OCI-LY3 (cell line): ENCODE measurements at regions not wholly inside any gene's neighbourhood (a gene's known extent, or its start where the extent isn't known, plus 50 kb on each side); places are given as distances from the start of the nearest gene placed in this dataset.

Experiments
- H2AFZ ChIP-seq: fragments of 200-600, 300-600 bp; shearing (Covaris generic); 2 replicates; pipeline ENCODE4 v1.6.0; 2014; ENCODE audit warnings: antibody characterized with exemption, low read depth, low read length
- H3K27ac ChIP-seq: fragments of 200-600, 300-600 bp; sonication (generic); 2 replicates; pipeline ENCODE4 v1.5.1; 2014; ENCODE audit warnings: mild to moderate bottlenecking, low read length, moderate library complexity, mixed read lengths
- H3K27me3 ChIP-seq: fragments of 200-600, 300-600 bp; sonication (generic); 2 replicates; pipeline ENCODE4 v1.6.1; 2014; ENCODE audit warnings: low read depth, low read length, mixed read lengths
- H3K36me3 ChIP-seq: fragments of 200-600, 300-600 bp; sonication (generic); replicated peaks from 2 replicates; pipeline ENCODE3; 2014; ENCODE audit warnings: low read depth, low read length, mixed read lengths
- H3K4me1 ChIP-seq: fragments of 300-600, 200-600 bp; sonication (generic); 2 replicates; pipeline ENCODE4 v1.6.1; 2014; ENCODE audit warnings: low read length, mixed read lengths
- H3K4me2 ChIP-seq: fragments of 200-600, 300-600 bp; sonication (generic); 2 replicates; pipeline ENCODE4 v1.6.1; 2014; ENCODE audit warnings: low read length, mixed read lengths
- H3K4me3 ChIP-seq: fragments of 300-600, 200-600 bp; sonication (generic); 2 replicates; pipeline ENCODE4 v1.5.1; 2014; ENCODE audit warnings: antibody characterized with exemption, mild to moderate bottlenecking, low read length, moderate library complexity
- H3K79me2 ChIP-seq: fragments of 300-600, 200-600 bp; shearing (Covaris generic); 2 replicates; pipeline ENCODE4 v1.6.1; 2014; ENCODE audit warnings: mild to moderate bottlenecking, low read length, mixed read lengths
- H3K9ac ChIP-seq: fragments of 300-600, 200-600 bp; shearing (Covaris generic); 2 replicates; pipeline ENCODE4 v1.6.0; 2014; ENCODE audit warnings: mild to moderate bottlenecking, low read length, moderate library complexity
- H3K9me3 ChIP-seq: fragments of 200-600, 300-600 bp; shearing (Covaris generic); 2 replicates; pipeline ENCODE4 v1.6.1; 2014; ENCODE audit warnings: low read length, mixed read lengths; ENCODE audit not compliant: insufficient read depth
- H4K20me1 ChIP-seq: fragments of 200-600, 300-600 bp; sonication (generic); 2 replicates; pipeline ENCODE4 v1.6.1; 2016; ENCODE audit warnings: low read length, mixed read lengths; ENCODE audit not compliant: insufficient read depth
- EZH2phosphoT487 ChIP-seq: fragments of 200-600 bp; shearing (Covaris generic); IDR thresholded peaks from 2 replicates; pipeline ENCODE4 v1.6.1; 2018; ENCODE audit warnings: antibody characterized with exemption, mixed run types, low read depth
- TF ChIP-seq, protein P1 (sequence below): fragments of 200-600, 300-600 bp; sonication (generic); IDR thresholded peaks from 2 replicates; pipeline ENCODE4 v1.5.1; 2014; ENCODE audit warnings: antibody characterized with exemption, low read length, low read depth

DNA sequence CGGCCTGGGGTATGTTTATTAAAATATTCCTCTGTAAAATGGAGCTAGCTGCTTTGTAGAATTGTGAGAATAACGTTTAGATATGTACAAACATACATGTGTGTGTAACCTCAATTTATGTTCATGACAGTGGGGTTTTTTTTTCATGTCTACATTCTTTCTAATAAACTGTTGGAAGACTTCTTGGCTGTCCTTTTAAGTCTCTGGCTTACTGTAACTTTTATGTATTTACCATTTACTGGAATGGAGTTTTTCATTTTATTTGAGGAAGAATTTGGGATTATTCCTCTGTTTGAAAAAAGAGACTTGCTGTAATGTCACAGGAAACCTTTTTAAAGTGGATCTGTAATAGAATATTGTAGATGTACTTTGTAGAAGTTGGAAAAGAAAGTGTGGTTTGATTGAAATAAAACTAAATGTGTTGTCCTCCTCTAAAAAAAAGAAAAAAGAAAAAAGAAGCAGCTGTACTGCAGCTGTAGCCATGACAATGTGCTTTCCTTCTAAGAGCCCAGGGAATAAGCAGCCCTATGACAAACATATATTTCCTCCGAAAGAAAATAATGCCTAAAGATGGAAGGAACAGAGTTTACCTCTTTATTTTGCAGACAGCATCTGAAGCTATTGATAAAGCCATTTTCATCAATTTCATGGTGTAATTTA is 71.2 kb upstream of the FREM1 start:
- Histone ChIP-seq H2AFZ (no peak overlapping the region), H4K20me1 (no peaks in the 10 kb centered on the region), H3K4me1 (no peaks in the 10 kb centered on the region), H3K27me3 (peaks cover 3% of the 10 kb centered on the region; the same call in 1 of the 2 replicates), H3K79me2 (no peaks in the 10 kb centered on the region), H3K36me3 (no peaks in the 10 kb centered on the region), H3K9me3 (no peaks in the 10 kb centered on the region), H3K4me3 (no peak overlapping the region), H3K27ac (no peak overlapping the region), H3K9ac (no peak overlapping the region), H3K4me2 (no peak overlapping the region)
- TF ChIP-seq, protein P1, sequence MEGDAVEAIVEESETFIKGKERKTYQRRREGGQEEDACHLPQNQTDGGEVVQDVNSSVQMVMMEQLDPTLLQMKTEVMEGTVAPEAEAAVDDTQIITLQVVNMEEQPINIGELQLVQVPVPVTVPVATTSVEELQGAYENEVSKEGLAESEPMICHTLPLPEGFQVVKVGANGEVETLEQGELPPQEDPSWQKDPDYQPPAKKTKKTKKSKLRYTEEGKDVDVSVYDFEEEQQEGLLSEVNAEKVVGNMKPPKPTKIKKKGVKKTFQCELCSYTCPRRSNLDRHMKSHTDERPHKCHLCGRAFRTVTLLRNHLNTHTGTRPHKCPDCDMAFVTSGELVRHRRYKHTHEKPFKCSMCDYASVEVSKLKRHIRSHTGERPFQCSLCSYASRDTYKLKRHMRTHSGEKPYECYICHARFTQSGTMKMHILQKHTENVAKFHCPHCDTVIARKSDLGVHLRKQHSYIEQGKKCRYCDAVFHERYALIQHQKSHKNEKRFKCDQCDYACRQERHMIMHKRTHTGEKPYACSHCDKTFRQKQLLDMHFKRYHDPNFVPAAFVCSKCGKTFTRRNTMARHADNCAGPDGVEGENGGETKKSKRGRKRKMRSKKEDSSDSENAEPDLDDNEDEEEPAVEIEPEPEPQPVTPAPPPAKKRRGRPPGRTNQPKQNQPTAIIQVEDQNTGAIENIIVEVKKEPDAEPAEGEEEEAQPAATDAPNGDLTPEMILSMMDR = no peak
- no peak for TF ChIP-seq EZH2phosphoT487

DNA sequence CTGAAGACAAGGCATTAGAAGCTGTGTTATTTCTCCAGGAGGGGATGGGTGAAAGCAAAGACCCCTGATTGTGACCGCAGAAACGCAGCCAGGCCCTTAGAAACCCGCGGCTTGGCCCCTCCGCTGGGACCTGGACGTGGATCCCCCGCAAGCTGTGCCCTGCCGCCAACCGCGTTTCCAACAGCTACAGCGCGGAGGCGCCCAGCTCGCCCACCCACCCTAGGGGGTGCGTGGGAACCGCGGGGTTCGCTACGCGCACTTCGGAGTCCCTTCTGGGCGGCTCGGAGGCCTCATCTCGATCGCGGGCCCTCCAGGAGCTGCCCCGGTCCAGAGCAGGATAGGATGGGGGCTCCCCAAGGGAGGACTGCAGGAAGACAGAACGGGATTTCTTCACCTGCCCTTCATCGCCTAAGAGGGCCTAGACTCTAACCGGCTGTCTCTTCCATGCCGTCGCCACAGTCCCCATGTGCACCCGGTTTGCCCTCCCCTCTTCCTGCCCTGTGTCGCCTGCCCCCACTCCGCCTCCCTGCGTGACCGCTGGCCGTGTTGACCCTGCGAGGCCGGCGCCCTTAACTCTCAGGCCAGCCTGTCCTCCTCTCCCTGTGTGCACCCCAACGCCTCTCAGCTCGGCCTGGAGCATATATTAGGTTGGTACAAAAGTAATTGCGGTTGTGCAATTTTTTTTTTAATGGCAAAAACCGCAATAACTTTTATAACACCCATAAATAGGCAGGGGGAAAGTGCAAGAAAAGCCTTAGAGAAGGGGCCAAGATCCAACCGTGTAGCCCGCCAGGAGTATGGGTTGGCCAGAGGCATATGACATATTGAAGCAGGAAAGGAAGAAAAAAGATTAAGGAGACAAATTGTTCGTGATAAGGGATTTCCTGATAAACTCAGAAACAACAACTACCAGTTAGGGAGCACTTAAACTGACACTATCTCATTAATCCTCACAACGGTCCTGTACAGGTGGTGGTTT is 68.1 kb upstream of the FREM1 start:
- no peak for TF ChIP-seq EZH2phosphoT487
- TF ChIP-seq, protein P1 = no peak
- no peaks in the 10 kb centered on the region for H3K79me2 ChIP-seq
- H3K9ac ChIP-seq = no peak overlapping the region
- no peak overlapping the region for H2AFZ ChIP-seq
- H3K4me2 ChIP-seq = no peak overlapping the region
- H3K4me1 ChIP-seq = no peaks in the 10 kb centered on the region
- no peak overlapping the region for H3K4me3 ChIP-seq
- no peak overlapping the region for H3K27ac ChIP-seq
- no peaks in the 10 kb centered on the region for H3K36me3 ChIP-seq
- H4K20me1 ChIP-seq = no peaks in the 10 kb centered on the region
- no peaks in the 10 kb centered on the region for H3K9me3 ChIP-seq
- H3K27me3 ChIP-seq = peaks cover 3% of the 10 kb centered on the region; the same call in 1 of the 2 replicates

DNA sequence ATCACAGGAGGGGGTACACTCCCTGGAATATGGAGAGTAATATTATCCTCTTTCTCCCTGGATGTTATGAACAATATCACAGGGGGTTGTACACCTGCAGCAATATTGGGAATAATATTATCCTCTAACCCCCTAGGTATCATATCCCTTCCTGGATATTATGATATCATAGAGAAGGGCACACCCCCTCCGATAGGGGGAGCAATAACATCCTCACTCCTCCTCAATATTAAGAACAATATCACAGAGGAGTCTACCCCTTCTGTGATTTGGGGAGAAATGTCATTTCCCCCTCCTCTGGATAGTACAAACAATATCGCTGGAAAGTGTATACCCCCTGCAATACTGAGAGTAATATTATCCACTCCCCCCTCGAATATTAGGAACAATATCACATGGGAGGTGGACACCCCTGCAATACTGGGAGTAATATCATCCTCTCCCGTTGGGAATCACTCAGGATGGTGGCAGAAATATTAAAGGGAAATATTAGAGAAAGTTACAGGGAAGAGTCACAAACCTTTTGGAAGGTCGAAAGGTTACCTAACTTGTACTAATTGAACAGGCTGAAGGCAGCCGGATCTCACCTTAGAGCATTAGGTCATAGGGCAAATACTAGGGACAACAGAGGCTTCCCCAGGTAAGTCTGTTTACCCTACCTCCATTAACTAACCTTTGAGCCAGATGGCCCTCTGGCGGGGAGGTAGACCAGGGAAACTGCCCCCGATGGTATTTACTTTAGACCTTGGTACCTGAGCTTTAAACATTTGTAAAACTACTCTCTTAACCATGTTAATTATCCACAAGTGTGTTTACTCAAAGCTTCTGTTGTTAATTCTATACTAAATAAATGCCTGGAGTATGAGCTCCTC is 57.5 kb upstream of the FREM1 start:
- TF ChIP-seq, protein P1 = no peak
- TF ChIP-seq EZH2phosphoT487 = no peak
- H3K79me2 ChIP-seq = no peaks in the 10 kb centered on the region
- H3K9ac ChIP-seq = no peak overlapping the region
- H3K4me2 ChIP-seq = no peak overlapping the region
- no peaks in the 10 kb centered on the region for H3K4me1 ChIP-seq
- H3K27ac ChIP-seq = no peak overlapping the region
- H3K4me3 ChIP-seq = no peak overlapping the region
- no peaks in the 10 kb centered on the region for H4K20me1 ChIP-seq
- H3K27me3 ChIP-seq = no peaks in the 10 kb centered on the region
- H2AFZ ChIP-seq = no peak overlapping the region
- no peaks in the 10 kb centered on the region for H3K9me3 ChIP-seq
- H3K36me3 ChIP-seq = no peaks in the 10 kb centered on the region
